HG02938 (cell line): ENCODE measurements at regions not wholly inside any gene's neighbourhood (a gene's known extent, or its start where the extent isn't known, plus 50 kb on each side); places are given as distances from the start of the nearest gene placed in this dataset.
"Not testable (repeated sequence)": the region's sequence is repeated elsewhere in the genome, so short reads cannot be mapped to it uniquely, and the experiment has no call there.

Source experiments
- ATAC-seq: cut with Tn5 transposase; IDR thresholded peaks from one replicate; pipeline ENCODE4 v1.9.1; 2021; ENCODE audit warnings: mild to moderate bottlenecking, moderate library complexity; ENCODE audit not compliant: unreplicated experiment

DNA sequence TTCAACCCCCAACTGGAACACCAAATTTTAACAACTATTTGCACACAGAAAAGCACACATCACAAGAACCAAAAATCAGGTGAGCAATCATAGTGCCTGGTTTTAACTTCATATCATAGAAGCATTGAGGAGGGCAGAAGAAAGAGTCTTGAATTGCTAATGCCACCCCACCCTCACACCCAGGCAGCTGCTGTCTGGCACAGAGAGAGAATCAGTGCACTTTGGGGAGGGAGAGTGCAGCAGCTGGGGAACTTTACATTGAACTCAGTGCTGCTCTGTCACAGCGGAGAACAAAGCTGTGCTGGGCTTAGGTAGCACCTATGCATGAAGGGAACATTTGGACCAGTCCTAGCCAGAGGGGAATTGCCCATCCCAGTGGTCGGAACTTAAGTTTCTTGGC, 76.0 kb upstream of the KBTBD8 start:
- no peak for ATAC-seq

DNA sequence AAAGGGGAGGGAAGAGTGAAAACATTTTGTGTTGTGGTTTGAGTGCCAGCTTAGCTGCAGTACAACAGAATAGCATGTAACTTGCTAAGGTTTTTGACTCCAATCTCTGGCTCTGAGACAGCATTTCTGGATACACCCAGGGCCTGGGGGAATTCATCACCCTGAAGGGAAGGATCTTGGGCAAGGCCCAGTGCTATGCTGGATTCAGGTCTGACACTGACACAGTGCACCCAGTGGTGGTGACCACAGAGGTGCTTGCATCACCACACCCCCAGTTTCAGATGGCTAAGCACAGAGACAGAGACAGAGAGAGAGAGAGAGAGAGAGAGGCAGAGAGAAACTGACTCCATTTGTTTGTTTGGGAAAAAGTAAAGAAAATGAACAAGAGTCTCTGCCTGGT, 74.1 kb upstream of the KBTBD8 start:
- ATAC-seq, result no peak

DNA sequence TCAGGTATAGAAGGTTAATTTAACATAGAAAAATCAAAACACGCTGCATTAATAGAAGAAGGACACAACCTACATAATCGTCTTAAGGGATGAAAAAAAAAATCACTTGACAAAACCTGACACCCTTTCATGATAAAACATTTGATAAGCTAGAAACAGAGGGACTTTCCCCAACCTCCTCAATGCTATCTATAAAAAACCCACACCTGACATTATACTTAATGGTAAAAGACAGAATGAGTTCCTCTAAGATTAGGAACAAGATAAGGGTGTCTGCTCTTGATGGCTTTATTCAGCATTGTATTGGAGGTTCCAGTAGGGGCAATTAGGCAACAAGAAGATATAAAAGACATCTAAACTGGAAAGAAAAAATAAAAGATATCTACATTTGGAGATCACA, 69.9 kb upstream of the KBTBD8 start:
- ATAC-seq, result no peak

DNA sequence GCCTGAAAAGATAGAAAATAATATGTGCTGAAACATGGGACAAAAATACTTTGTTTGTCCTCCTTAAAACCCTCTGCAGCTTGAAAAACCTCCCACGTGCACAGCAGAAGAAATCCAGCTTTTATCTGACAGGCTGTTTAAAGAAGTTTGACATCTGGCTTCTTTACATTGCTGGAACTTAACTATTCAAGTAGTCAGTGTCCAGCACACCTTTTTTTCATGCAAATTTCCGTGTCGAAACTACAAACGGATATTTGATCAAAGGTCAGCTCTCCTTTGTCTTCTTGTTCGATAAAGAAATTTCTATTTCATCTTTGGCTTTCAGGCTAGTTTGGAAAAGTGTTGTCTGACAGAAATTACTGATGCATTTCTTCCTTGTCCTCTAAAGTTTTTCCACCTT, 66.8 kb upstream of the KBTBD8 start:
- no peak for ATAC-seq

DNA sequence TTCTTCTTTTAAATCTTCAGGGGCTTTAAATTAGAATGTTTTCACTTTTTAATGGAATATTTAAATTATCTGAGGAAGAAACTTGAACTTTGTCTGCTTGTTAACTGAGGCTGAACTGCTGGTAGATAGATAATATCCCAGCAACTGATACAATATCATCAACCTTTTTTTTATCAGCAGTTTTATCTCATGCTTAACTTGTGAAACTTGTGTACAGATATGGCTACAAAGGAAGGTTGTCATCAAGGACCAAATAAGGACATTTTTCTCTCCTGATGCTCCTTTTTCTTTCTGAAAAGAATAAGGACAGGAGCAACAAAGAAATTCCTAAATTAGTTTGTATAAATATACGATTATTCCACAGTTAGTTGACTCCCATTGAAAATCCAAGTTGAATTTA, 66.4 kb upstream of the KBTBD8 start:
- ATAC-seq, result no peak

DNA sequence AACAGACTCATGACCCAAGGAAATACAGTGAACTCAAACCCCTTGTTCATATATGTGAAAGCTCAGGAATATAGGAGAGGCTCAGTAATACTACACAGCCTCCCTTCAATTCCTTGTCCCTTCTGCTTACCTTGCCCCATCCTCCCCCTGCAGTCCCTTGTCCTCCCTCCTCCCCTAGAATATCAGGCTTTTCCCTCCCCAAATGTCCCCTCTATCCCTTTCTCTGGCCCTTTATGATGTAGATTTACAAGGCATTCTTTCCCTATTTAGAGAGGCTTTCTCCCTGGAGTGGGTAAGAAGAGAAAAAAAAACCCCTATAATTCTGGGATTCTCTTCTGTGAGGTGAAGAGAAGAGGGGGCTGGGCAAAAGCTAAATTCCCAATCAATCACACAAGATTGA, 64.9 kb upstream of the KBTBD8 start:
- no peak for ATAC-seq

DNA sequence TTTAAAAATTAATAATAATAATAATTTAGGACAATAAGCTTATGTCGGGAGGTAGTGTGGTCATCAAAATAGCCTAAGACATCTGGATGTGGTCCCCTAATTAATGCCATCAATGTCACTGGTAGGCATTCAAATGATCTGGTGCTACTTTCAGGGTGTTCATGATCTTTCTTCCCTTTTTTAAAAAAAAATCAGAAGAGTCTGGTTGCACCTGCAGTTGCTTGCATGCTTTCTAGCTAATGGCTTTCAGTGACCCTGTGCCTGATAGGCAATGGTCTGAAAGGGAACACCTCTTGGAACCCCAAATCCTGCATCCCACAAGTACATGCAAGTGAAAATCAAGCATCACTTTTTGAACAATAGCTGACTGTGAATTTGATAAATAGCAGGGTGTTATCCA, 64.1 kb upstream of the KBTBD8 start:
- no peak for ATAC-seq

DNA sequence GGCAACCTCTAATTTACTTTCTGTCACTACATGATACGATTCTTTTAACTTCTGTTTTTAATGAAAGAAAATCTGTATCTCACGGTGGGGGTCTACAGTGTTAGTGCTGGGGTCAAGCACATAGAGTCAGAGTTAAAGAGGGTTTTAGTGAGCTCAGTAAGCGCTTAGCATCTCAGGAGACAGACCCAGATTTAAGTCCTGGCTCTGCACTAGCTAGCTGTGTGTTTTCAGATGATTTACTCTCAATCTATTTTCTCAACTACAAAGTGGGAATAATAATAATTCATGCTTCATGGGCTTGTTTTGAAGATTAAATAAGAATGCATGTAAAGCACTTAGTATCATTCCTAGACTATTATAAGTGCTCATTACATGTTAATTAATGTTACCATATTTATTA, 63.4 kb upstream of the KBTBD8 start:
- ATAC-seq, result no peak

DNA sequence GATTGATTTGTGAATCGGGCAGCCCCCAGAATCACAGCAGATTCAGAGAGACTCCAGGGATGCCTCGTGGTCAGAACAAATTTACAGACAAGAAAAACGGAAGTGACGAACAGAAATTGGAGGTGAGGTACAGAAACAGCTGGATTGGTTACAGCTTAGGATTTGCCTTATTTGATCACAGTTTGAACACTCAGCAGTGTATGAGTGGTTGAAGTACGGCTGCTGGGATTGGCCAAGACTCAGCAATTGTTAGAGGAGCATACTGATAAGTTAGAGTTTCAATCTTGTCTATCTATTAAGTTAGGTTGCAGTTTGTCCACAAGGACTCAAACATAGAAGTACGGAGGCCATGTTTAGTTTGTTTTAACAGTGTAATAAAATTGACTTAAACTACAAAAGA, 61.1 kb upstream of the KBTBD8 start:
- not testable (repeated sequence) for ATAC-seq

DNA sequence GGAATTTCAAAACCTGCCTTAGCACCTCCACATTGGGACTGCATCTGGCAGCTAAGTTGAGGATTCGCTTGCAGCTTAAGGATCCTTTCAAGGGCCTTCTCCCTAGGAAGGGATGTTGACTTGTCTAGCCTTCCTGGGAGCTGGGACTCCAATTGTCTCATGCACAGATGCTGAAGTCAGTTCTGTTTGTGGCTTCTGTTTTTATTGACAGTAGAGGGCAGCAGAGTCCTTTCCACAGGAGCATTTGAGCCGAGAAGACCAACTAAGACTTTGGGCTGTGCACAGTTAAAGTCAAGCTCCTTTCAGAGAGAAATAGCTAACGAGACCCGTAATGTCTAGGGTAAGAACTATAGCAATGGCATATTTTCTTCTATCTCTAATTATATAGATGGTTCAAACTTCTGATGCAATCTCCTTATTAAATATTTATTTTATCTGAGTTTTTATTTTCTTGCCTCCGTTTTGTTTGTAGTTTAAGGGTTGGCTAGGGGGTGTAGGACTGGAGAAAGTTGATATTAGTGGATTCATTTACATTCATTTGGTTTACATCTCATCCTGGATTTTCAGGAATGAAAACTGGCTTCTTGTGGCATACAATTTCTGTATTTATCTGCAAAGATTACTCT, 59.7 kb upstream of the KBTBD8 start:
- ATAC-seq, result peak; percentile 82

DNA sequence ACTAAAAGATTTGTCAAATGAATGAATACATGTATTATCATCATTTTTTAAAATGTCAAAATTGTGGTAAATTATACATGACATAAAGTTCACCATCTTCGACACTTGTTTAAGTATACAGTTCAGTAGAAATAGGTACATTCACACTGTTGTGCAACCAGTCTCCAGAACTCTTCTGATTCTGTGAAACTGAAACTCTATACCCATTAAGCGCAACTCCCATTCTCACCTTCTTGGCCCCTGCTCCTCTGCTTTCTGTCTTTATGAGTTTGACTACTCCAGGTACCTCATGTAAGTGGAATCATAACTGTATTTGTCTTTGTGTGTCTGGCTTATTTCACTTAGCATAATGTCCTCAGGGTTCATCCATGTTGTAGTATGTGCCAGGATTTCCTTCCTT, 50.1 kb upstream of the KBTBD8 start:
- no peak for ATAC-seq
